ENCODE measurements at regions not wholly inside any gene's neighbourhood (a gene's known extent, or its start where the extent isn't known, plus 50 kb on each side); places are given as distances from the start of the nearest gene placed in this dataset.

- H3K9me3 ChIP-seq = no peaks in the 10 kb centered on the region
- H3K4me3 ChIP-seq = no peak overlapping the region
- H3K36me3 ChIP-seq = no peaks in the 10 kb centered on the region
- H3K27me3 ChIP-seq = no peaks in the 10 kb centered on the region
- DNase-seq = no peak
These were observed 112.3 kb downstream of the CRYAA start for GRCh38 chr21:43280949-43281633.

- DNase-seq = no peak
- Histone ChIP-seq H3K27me3 (no peaks in the 10 kb centered on the region), H3K36me3 (no peaks in the 10 kb centered on the region), H3K9me3 (no peaks in the 10 kb centered on the region), H3K4me3 (no peak overlapping the region)
These were observed 110.7 kb downstream of the CRYAA start for GRCh38 chr21:43279578-43279894.

- no peaks in the 10 kb centered on the region for H3K9me3 ChIP-seq
- no peaks in the 10 kb centered on the region for H3K27me3 ChIP-seq
- no peaks in the 10 kb centered on the region for H3K36me3 ChIP-seq
- DNase-seq = no peak
- no peak overlapping the region for H3K4me3 ChIP-seq
These were observed 110.2 kb downstream of the CRYAA start for GRCh38 chr21:43278766-43279577.

GRCh38 chr21:43278359-43278758, 109.6 kb downstream of the CRYAA start:
- no peak for DNase-seq
- no peaks in the 10 kb centered on the region for H3K27me3 ChIP-seq
- H3K36me3 ChIP-seq = no peaks in the 10 kb centered on the region
- H3K9me3 ChIP-seq = no peaks in the 10 kb centered on the region
- H3K4me3 ChIP-seq = no peak overlapping the region

GRCh38 chr21:43277481-43278351, 108.9 kb downstream of the CRYAA start:
- no peaks in the 10 kb centered on the region for H3K36me3 ChIP-seq
- DNase-seq = no peak
- H3K4me3 ChIP-seq = no peak overlapping the region
- H3K27me3 ChIP-seq = no peaks in the 10 kb centered on the region
- no peaks in the 10 kb centered on the region for H3K9me3 ChIP-seq

- no peaks in the 10 kb centered on the region for H3K36me3 ChIP-seq
- H3K27me3 ChIP-seq = no peaks in the 10 kb centered on the region
- H3K4me3 ChIP-seq = no peak overlapping the region
- no peaks in the 10 kb centered on the region for H3K9me3 ChIP-seq
- DNase-seq = no peak
These were observed 108.0 kb downstream of the CRYAA start for GRCh38 chr21:43276811-43277210.

- Histone ChIP-seq H3K27me3 (no peaks in the 10 kb centered on the region), H3K9me3 (no peaks in the 10 kb centered on the region), H3K36me3 (no peaks in the 10 kb centered on the region), H3K4me3 (no peak overlapping the region)
- no peak for DNase-seq
These were observed 106.8 kb downstream of the CRYAA start for GRCh38 chr21:43275421-43276211.

- no peaks in the 10 kb centered on the region; the same call in 1 of the 2 replicates for H3K27me3 ChIP-seq
- H3K36me3 ChIP-seq = no peaks in the 10 kb centered on the region
- H3K4me3 ChIP-seq = no peak overlapping the region
- no peak for DNase-seq
- H3K9me3 ChIP-seq = no peaks in the 10 kb centered on the region
These were observed 106.1 kb downstream of the CRYAA start for GRCh38 chr21:43274946-43275310.

GRCh38 chr21:43274022-43274945, 105.5 kb downstream of the CRYAA start:
- H3K9me3 ChIP-seq = no peaks in the 10 kb centered on the region
- H3K27me3 ChIP-seq = no peaks in the 10 kb centered on the region; the same call in 1 of the 2 replicates
- H3K4me3 ChIP-seq = no peak overlapping the region
- DNase-seq = no peak
- no peaks in the 10 kb centered on the region for H3K36me3 ChIP-seq

GRCh38 chr21:43273708-43274021, 104.9 kb downstream of the CRYAA start:
- no peaks in the 10 kb centered on the region; the same call in 1 of the 2 replicates for H3K27me3 ChIP-seq
- no peak for DNase-seq
- no peaks in the 10 kb centered on the region for H3K36me3 ChIP-seq

GRCh38 chr21:43273016-43273707, 104.4 kb downstream of the CRYAA start:
- no peaks in the 10 kb centered on the region for H3K36me3 ChIP-seq
- no peak overlapping the region for H3K4me3 ChIP-seq
- no peaks in the 10 kb centered on the region; the same call in 1 of the 2 replicates for H3K27me3 ChIP-seq
- no peak for DNase-seq
- no peaks in the 10 kb centered on the region for H3K9me3 ChIP-seq

More at GRCh38 chr21:43273708-43274021, 104.9 kb downstream of the CRYAA start:
- H3K9me3 ChIP-seq = no peaks in the 10 kb centered on the region
- H3K4me3 ChIP-seq = no peak overlapping the region

- no peaks in the 10 kb centered on the region for H3K9me3 ChIP-seq
- no peak for DNase-seq
- H3K36me3 ChIP-seq = no peaks in the 10 kb centered on the region
- H3K4me3 ChIP-seq = no peak overlapping the region
- no peaks in the 10 kb centered on the region; the same call in 1 of the 2 replicates for H3K27me3 ChIP-seq
These were observed 103.8 kb downstream of the CRYAA start for GRCh38 chr21:43272591-43272990.

GRCh38 chr21:43271452-43272020, 102.7 kb downstream of the CRYAA start:
- Histone ChIP-seq H3K36me3 (no peaks in the 10 kb centered on the region), H3K4me3 (no peak overlapping the region), H3K27me3 (no peaks in the 10 kb centered on the region; the same call in 1 of the 2 replicates), H3K9me3 (no peaks in the 10 kb centered on the region)
- DNase-seq = no peak

GRCh38 chr21:43270800-43271301, 102.0 kb downstream of the CRYAA start:
- no peak overlapping the region for H3K4me3 ChIP-seq
- H3K27me3 ChIP-seq = no peaks in the 10 kb centered on the region; the same call in 1 of the 2 replicates
- no peak for DNase-seq
- H3K9me3 ChIP-seq = no peaks in the 10 kb centered on the region
- no peaks in the 10 kb centered on the region for H3K36me3 ChIP-seq
